Vagina (tissue), 2 donors: ENCODE measurements at regions not wholly inside any gene's neighbourhood (a gene's known extent, or its start where the extent isn't known, plus 50 kb on each side); places are given as distances from the start of the nearest gene placed in this dataset.

Experiments
- DNase-seq, 2 donors: peaks; one replicate each; pipeline ENCODE4 v3.0.0-alpha.2; 2017; ENCODE audit errors: extremely low spot score in 2 of 2
- H3K27ac ChIP-seq: fragments of 200-600 bp; sonication (generic); one replicate; pipeline ENCODE4 v1.5.1; 2019
- H3K27me3 ChIP-seq: fragments of 200-600 bp; sonication (generic); one replicate; pipeline ENCODE4 v1.5.1; 2019
- H3K36me3 ChIP-seq, 2 donors: fragments of 200-600 bp; sonication (generic); one replicate each; pipeline ENCODE4 v1.5.1; 2017 to 2019
- H3K4me1 ChIP-seq: fragments of 200-600 bp; sonication (generic); one replicate; pipeline ENCODE4 v1.5.1; 2019
- H3K4me3 ChIP-seq, 2 donors: fragments of 200-600 bp; sonication (generic); 1 replicate in 1 of 2; 2 replicates in 1 of 2; pipeline ENCODE4 v1.5.1; 2016 to 2019
- H3K9me3 ChIP-seq: fragments of 200-600 bp; sonication (generic); one replicate; pipeline ENCODE4 v1.5.1; 2019
- POLR2A ChIP-seq, 2 donors: fragments of 450-650 bp; IDR thresholded peaks; one replicate each; pipeline ENCODE4 v1.6.1; 2017; ENCODE audit warnings: antibody characterized with exemption in 2 of 2, mild to moderate bottlenecking in 2 of 2, moderate library complexity in 2 of 2
- POLR2AphosphoS5 ChIP-seq, 2 donors: sonication (generic); formaldehyde crosslinking; IDR thresholded peaks; one replicate each; pipeline ENCODE4 v1.9.0; 2017; ENCODE audit warnings: antibody characterized with exemption in 2 of 2, mild to moderate bottlenecking in 2 of 2, low read depth in 1 of 2; ENCODE audit not compliant: insufficient read depth in 1 of 2
- intact Hi-C: fragments of 100-400 bp; cut with DNase I; formaldehyde crosslinking; loops from one replicate; pipeline ENCODE4 v1.15.1; 2023
- TF ChIP-seq, protein P1 (sequence below), 3 experiments: fragments of 450-650 bp in 2 of 3; fragments of 200-600 bp in 1 of 3; sonication (generic) in 1 of 3; IDR thresholded peaks; one replicate each; pipeline ENCODE4 v1.5.1; 2017 to 2019; ENCODE audit warnings: antibody characterized with exemption in 3 of 3, mild to moderate bottlenecking in 2 of 3, moderate library complexity in 2 of 3

DNA sequence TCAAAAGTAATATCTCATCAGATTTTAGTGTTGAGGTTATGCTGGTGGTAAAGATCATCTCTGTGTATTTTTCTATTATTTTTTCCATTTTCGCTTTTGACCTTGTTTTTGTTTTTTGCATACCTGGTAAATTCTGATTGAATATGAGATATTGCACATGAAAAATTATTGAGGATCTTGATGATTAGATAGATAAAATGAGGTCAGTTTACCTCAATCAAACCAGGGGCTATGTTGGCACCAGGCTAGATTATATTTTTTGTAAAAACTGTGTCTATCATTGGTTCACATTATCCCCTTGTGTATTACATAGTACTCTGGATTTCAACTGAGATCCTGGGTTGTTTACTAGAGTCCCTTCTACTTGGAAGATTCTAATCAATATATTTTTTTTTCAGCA is 774.9 kb upstream of the ZNF608 start:
- Histone ChIP-seq H3K4me1 (no peaks in the 10 kb centered on the region), H3K27ac (no peak overlapping the region), H3K36me3 (no peaks in the 10 kb centered on the region), H3K9me3 (no peaks in the 10 kb centered on the region), H3K4me3 (no peak overlapping the region), H3K27me3 (no peaks in the 10 kb centered on the region)
- no peak for TF ChIP-seq POLR2A (IDR thresholded peaks at IDR 0.05)
- TF ChIP-seq, protein P1, sequence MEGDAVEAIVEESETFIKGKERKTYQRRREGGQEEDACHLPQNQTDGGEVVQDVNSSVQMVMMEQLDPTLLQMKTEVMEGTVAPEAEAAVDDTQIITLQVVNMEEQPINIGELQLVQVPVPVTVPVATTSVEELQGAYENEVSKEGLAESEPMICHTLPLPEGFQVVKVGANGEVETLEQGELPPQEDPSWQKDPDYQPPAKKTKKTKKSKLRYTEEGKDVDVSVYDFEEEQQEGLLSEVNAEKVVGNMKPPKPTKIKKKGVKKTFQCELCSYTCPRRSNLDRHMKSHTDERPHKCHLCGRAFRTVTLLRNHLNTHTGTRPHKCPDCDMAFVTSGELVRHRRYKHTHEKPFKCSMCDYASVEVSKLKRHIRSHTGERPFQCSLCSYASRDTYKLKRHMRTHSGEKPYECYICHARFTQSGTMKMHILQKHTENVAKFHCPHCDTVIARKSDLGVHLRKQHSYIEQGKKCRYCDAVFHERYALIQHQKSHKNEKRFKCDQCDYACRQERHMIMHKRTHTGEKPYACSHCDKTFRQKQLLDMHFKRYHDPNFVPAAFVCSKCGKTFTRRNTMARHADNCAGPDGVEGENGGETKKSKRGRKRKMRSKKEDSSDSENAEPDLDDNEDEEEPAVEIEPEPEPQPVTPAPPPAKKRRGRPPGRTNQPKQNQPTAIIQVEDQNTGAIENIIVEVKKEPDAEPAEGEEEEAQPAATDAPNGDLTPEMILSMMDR (IDR thresholded peaks at IDR 0.05): no peak
- TF ChIP-seq POLR2AphosphoS5 (IDR thresholded peaks at IDR 0.05; ENCODE audit: insufficient read depth in 1 of 2, low read depth in 1 of 2): no peak
- intact Hi-C loops: no loop called here
- DNase-seq: no peak

DNA sequence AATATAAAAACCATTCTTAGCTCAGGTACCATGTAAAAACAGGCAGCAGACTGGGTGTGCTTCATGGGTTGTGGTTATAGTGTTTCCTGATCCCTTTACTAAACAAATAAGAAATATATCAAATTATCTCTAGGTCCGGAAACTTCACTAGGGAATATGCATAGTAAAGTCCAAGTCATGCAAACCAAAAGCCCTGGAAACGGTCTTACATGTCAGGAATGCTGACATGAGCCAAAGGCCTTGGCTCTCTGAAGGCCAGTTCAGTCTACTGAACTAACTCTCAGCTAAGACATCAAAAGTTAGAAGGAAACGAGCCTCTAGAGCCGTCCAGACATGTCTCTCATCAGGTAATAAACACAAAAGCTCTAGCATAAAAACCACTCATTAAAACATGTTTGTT is 778.9 kb upstream of the ZNF608 start:
- no peak for TF ChIP-seq POLR2AphosphoS5 (IDR thresholded peaks at IDR 0.05; ENCODE audit: insufficient read depth in 1 of 2, low read depth in 1 of 2)
- no peak for TF ChIP-seq POLR2A (IDR thresholded peaks at IDR 0.05)
- TF ChIP-seq, protein P1 (IDR thresholded peaks at IDR 0.05): no peak
- no peak overlapping the region for H3K27ac ChIP-seq
- no peaks in the 10 kb centered on the region for H3K9me3 ChIP-seq
- no peaks in the 10 kb centered on the region for H3K4me1 ChIP-seq
- intact Hi-C loops: no loop called here
- H3K4me3 ChIP-seq: no peak overlapping the region
- no peaks in the 10 kb centered on the region for H3K27me3 ChIP-seq
- H3K36me3 ChIP-seq: no peaks in the 10 kb centered on the region
- DNase-seq: no peak

DNA sequence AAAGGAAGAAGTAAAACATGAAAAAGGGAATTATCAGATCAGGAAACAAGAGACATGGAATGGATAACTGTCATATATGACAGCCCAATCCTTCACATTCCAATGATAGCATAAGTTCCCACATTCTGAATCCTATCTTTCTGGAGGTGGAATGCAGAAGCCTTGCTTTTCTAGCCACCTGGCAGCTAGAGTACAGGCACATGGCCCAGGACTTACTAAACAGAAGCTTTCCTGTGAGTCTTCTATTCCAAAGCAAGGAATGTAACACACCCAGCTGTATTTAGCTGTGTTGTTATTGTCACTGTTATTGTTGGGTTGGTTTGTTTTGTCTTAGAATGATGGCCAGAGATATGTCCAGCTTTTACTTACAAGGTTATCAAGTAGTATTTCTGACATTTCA is 780.5 kb upstream of the ZNF608 start:
- Histone ChIP-seq H3K27ac (no peak overlapping the region), H3K36me3 (no peaks in the 10 kb centered on the region), H3K27me3 (no peaks in the 10 kb centered on the region), H3K4me1 (no peaks in the 10 kb centered on the region), H3K9me3 (no peaks in the 10 kb centered on the region), H3K4me3 (no peak overlapping the region)
- TF ChIP-seq, protein P1 (IDR thresholded peaks at IDR 0.05): no peak
- TF ChIP-seq POLR2AphosphoS5 (IDR thresholded peaks at IDR 0.05; ENCODE audit: insufficient read depth in 1 of 2, low read depth in 1 of 2) (no peak), POLR2A (IDR thresholded peaks at IDR 0.05) (no peak)
- intact Hi-C loops: no loop called here
- DNase-seq: no peak

DNA sequence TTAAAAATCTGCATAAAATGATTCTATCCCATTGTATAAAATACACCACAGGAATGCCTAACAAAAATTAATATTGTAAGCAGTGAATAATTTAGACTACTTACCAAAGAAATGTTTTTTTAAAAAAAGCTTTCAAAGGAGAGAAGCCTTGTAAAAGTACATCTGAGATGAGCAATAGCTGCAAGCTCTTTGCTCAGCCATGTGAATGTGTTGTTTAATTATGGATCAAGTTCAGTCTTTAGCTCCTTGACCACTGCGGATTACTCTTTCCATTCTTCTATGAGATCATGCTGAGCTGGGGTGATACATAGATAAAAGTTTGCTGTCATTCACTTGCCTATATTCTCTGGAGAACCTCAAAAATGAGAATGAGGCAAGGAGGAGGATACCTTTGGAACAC is 782.4 kb upstream of the ZNF608 start:
- no peak overlapping the region for H3K27ac ChIP-seq
- TF ChIP-seq POLR2A (IDR thresholded peaks at IDR 0.05): no peak
- TF ChIP-seq POLR2AphosphoS5 (IDR thresholded peaks at IDR 0.05; ENCODE audit: insufficient read depth in 1 of 2, low read depth in 1 of 2): no peak
- TF ChIP-seq, protein P1 (IDR thresholded peaks at IDR 0.05): no peak
- no peaks in the 10 kb centered on the region for H3K4me1 ChIP-seq
- no peaks in the 10 kb centered on the region for H3K27me3 ChIP-seq
- intact Hi-C loops: no loop called here
- no peak overlapping the region for H3K4me3 ChIP-seq
- no peaks in the 10 kb centered on the region for H3K9me3 ChIP-seq
- no peak for DNase-seq
- H3K36me3 ChIP-seq: no peaks in the 10 kb centered on the region

DNA sequence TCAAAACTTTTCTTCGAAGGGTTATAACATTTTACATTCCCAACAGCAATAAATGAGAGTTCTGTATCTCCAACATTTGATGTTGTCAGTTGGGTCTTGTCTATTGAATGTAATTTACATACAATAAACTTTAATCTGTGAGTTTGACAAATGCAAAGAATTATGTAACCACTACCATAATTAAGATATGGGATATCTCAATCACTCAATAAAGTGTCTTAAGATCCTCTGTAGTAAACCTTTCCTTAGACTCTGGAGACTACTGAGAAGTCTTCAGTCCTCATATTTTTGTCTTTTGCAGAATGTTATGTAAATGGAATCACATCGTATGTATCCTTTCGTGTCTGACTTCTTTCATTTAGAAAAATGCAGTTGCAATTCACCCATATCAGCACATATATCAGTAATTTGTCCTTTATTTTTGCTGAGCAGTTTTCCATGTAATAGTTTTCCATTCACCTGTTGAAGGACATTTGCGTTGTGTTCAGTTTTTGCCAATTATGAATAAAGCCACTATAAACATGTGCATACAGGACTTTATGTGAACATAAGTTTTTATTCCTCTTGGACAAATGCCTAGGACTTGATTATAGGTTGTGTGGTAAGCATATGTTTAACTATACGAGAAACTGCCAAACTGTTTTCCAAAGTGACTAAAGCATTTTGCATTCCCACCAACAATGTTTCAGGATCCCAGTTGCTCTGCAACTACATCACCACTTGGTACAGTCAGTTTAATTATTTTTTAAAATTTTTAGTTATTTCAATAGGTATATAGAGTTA is 784.6 kb upstream of the ZNF608 start:
- H3K4me1 ChIP-seq: no peaks in the 10 kb centered on the region
- TF ChIP-seq POLR2A (IDR thresholded peaks at IDR 0.05): no peak
- TF ChIP-seq, protein P1 (IDR thresholded peaks at IDR 0.05): no peak
- no peak for TF ChIP-seq POLR2AphosphoS5 (IDR thresholded peaks at IDR 0.05; ENCODE audit: insufficient read depth in 1 of 2, low read depth in 1 of 2)
- intact Hi-C loops: no loop called here
- H3K4me3 ChIP-seq: no peak overlapping the region
- H3K36me3 ChIP-seq: no peaks in the 10 kb centered on the region
- DNase-seq: no peak
- H3K9me3 ChIP-seq: no peaks in the 10 kb centered on the region
- no peak overlapping the region for H3K27ac ChIP-seq
- no peaks in the 10 kb centered on the region for H3K27me3 ChIP-seq
